WTC11 (cell line): ENCODE measurements at regions not wholly inside any gene's neighbourhood (a gene's known extent, or its start where the extent isn't known, plus 50 kb on each side); places are given as distances from the start of the nearest gene placed in this dataset.

Source experiments
- ATAC-seq: fragments of 200-7000 bp; cut with Tn5 transposase; 2 replicates; pipeline ENCODE4 v1.10.0; 2021; ENCODE audit warnings: mild to moderate bottlenecking, moderate library complexity
- CTCF ChIA-PET: fragments of 300-600 bp; sonication (Branson Sonifier 250); formaldehyde crosslinking; loops from one replicate; lab custom pipeline; 2021; ENCODE audit warnings: antibody characterized with exemption; lab: Charles Lee
- POLR2A ChIA-PET: fragments of 350-600 bp; sonication (Branson Sonifier 250); formaldehyde crosslinking; loops from one replicate; lab custom pipeline; 2021; ENCODE audit warnings: antibody characterized with exemption; lab: Charles Lee
- DNase-seq: peaks from one replicate; pipeline ENCODE4 v3.0.0; 2021; ENCODE audit warnings: low spot score
- H3K27ac Mint-ChIP-seq: 2 replicates; pipeline ENCODE4 v1.8.0; 2021; ENCODE audit warnings: mixed read lengths
- H3K27me3 Mint-ChIP-seq: 2 replicates; pipeline ENCODE4 v1.8.0; 2021; ENCODE audit warnings: low read depth, mild to moderate bottlenecking, moderate library complexity, mixed read lengths
- H3K36me3 Mint-ChIP-seq: 2 replicates; pipeline ENCODE4 v1.8.0; 2021; ENCODE audit warnings: mixed read lengths
- H3K4me1 Mint-ChIP-seq: 2 replicates; pipeline ENCODE4 v1.8.0; 2022; ENCODE audit warnings: mixed read lengths
- H3K4me3 Mint-ChIP-seq: 2 replicates; pipeline ENCODE4 v1.8.0; 2021; ENCODE audit warnings: mild to moderate bottlenecking, moderate library complexity, mixed read lengths
- H3K9me3 Mint-ChIP-seq: 2 replicates; pipeline ENCODE4 v1.8.0; 2021; ENCODE audit warnings: mixed read lengths
- AFF4 ChIP-seq: sonication (generic); formaldehyde crosslinking; IDR thresholded peaks from 2 replicates; pipeline ENCODE4 v1.8.1; 2023; ENCODE audit warnings: mild to moderate bottlenecking, missing genetic modification reagents, borderline replicate concordance
- CBFB ChIP-seq: sonication (generic); formaldehyde crosslinking; IDR thresholded peaks from 2 replicates; pipeline ENCODE4 v1.8.1; 2022; ENCODE audit warnings: mild to moderate bottlenecking, low read depth, missing genetic modification reagents
- ESRRA ChIP-seq: sonication (generic); formaldehyde crosslinking; IDR thresholded peaks from 2 replicates; pipeline ENCODE4 v1.8.1; 2022; ENCODE audit warnings: mild to moderate bottlenecking, missing genetic modification reagents, borderline replicate concordance
- GABPB1 ChIP-seq: sonication (generic); formaldehyde crosslinking; IDR thresholded peaks from 2 replicates; pipeline ENCODE4 v1.8.1; 2023; ENCODE audit warnings: mild to moderate bottlenecking, missing genetic modification reagents
- GTF2I ChIP-seq: fragments of 250-450 bp; sonication (Bioruptor Pico); conservative IDR thresholded peaks from 2 replicates; pipeline ENCODE4 v1.4.0; 2021; ENCODE audit warnings: mild to moderate bottlenecking
- HMGXB4 ChIP-seq: sonication (generic); formaldehyde crosslinking; IDR thresholded peaks from 2 replicates; pipeline ENCODE4 v1.8.1; 2023; ENCODE audit warnings: mild to moderate bottlenecking, moderate library complexity, missing genetic modification reagents
- IRF1 ChIP-seq: sonication (generic); formaldehyde crosslinking; IDR thresholded peaks from 2 replicates; pipeline ENCODE4 v1.8.0; 2023; ENCODE audit warnings: missing genetic modification reagents
- MXD4 ChIP-seq: fragments of 250-450 bp; sonication (Bioruptor Pico); IDR thresholded peaks from 2 replicates; pipeline ENCODE4 v1.8.0; 2021; ENCODE audit warnings: mild to moderate bottlenecking, moderate library complexity, borderline replicate concordance
- NFE2L1 ChIP-seq: sonication (generic); formaldehyde crosslinking; IDR thresholded peaks from 2 replicates; pipeline ENCODE4 v1.8.1; 2023; ENCODE audit warnings: missing genetic modification reagents
- NFYB ChIP-seq: sonication (generic); formaldehyde crosslinking; conservative IDR thresholded peaks from 2 replicates; pipeline ENCODE4 v1.8.0; 2022; ENCODE audit warnings: low read depth, missing genetic modification reagents
- TEAD1 ChIP-seq: sonication (generic); formaldehyde crosslinking; IDR thresholded peaks from 2 replicates; pipeline ENCODE4 v1.8.0; 2022; ENCODE audit warnings: mild to moderate bottlenecking, missing genetic modification reagents
- TEAD4 ChIP-seq: sonication (generic); formaldehyde crosslinking; IDR thresholded peaks from 2 replicates; pipeline ENCODE4 v1.8.0; 2022; ENCODE audit warnings: mild to moderate bottlenecking, missing genetic modification reagents
- ZMAT4 ChIP-seq: fragments of 250-450 bp; sonication (Bioruptor Pico); IDR thresholded peaks from 2 replicates; pipeline ENCODE4 v1.9.0; 2021; ENCODE audit warnings: mild to moderate bottlenecking
- ZNF138 ChIP-seq: sonication (generic); formaldehyde crosslinking; conservative IDR thresholded peaks from 2 replicates; pipeline ENCODE4 v1.8.1; 2022; ENCODE audit warnings: mild to moderate bottlenecking, moderate library complexity, missing genetic modification reagents
- ZNF219 ChIP-seq: sonication (generic); formaldehyde crosslinking; IDR thresholded peaks from 2 replicates; pipeline ENCODE4 v1.8.0; 2023; ENCODE audit warnings: missing genetic modification reagents, mild to moderate bottlenecking, borderline replicate concordance
- ZNF232 ChIP-seq: sonication (generic); formaldehyde crosslinking; IDR thresholded peaks from 2 replicates; pipeline ENCODE4 v1.8.0; 2022; ENCODE audit warnings: mild to moderate bottlenecking, missing genetic modification reagents
- ZNF263 ChIP-seq: sonication (generic); formaldehyde crosslinking; IDR thresholded peaks from 2 replicates; pipeline ENCODE4 v1.8.1; 2022; ENCODE audit warnings: low read depth, mild to moderate bottlenecking, moderate library complexity, missing genetic modification reagents
- ZNF512 ChIP-seq: sonication (generic); formaldehyde crosslinking; IDR thresholded peaks from 2 replicates; pipeline ENCODE4 v1.8.1; 2022; ENCODE audit warnings: missing genetic modification reagents, borderline replicate concordance
- ZNF532 ChIP-seq: fragments of 250-450 bp; sonication (Bioruptor Pico); IDR thresholded peaks from 2 replicates; pipeline ENCODE4 v1.9.0; 2021; ENCODE audit warnings: mild to moderate bottlenecking, borderline replicate concordance
- TF ChIP-seq, protein P1 (sequence below): fragments of 250-450 bp; sonication (Bioruptor Pico); IDR thresholded peaks from 2 replicates; pipeline ENCODE4 v2.1.2; 2022; ENCODE audit warnings: mild to moderate bottlenecking, moderate library complexity
- TF ChIP-seq, protein P2 (sequence below): sonication (generic); formaldehyde crosslinking; IDR thresholded peaks from 2 replicates; pipeline ENCODE4 v1.8.1; 2023; ENCODE audit warnings: mild to moderate bottlenecking, missing genetic modification reagents, moderate library complexity

DNA sequence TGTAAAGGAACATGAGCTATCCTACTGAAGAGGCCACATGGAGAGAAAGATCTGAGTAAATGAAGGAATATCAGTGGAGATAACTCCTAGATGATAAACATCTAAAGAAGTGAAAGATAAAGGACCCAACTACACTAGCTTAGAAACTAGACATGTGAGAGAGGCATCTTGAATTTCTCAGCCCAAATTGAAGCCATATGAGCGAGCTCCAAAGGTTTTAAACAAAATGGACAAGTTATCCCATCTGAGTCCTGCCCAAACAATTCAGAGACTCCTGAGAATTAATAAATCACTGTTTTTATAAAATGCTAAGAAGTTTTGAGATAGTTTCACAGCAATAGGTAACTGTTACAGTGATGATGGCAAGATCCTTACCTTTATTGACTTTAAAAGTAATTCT is 438.9 kb downstream of the NAV3 start:
- no peaks in the 10 kb centered on the region for H3K27me3 Mint-ChIP-seq
- DNase-seq (no peak), ATAC-seq (no peak)
- no peaks in the 10 kb centered on the region for H3K36me3 Mint-ChIP-seq
- H3K27ac Mint-ChIP-seq: no peak overlapping the region
- ChIA-PET POLR2A (interaction anchor here (0.5 to 1.1 kb wide), 2 partner anchors 16 to 49 kb away, joined by 3 read pairs; no protein-coding TSS in a partner anchor), CTCF (no interaction called here)
- peaks cover 6% of the 10 kb centered on the region for H3K4me1 Mint-ChIP-seq
- peaks cover 9% of the 10 kb centered on the region for H3K9me3 Mint-ChIP-seq
- TF ChIP-seq, protein P1, sequence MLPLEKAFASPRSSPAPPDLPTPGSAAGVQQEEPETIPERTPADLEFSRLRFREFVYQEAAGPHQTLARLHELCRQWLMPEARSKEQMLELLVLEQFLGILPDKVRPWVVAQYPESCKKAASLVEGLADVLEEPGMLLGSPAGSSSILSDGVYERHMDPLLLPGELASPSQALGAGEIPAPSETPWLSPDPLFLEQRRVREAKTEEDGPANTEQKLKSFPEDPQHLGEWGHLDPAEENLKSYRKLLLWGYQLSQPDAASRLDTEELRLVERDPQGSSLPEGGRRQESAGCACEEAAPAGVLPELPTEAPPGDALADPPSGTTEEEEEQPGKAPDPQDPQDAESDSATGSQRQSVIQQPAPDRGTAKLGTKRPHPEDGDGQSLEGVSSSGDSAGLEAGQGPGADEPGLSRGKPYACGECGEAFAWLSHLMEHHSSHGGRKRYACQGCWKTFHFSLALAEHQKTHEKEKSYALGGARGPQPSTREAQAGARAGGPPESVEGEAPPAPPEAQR (CRISPR knock-in tag): no peak
- no peak for TF ChIP-seq TEAD1 (CRISPR knock-in tag)
- TF ChIP-seq HMGXB4 (CRISPR knock-in tag): no peak
- TF ChIP-seq ESRRA (CRISPR knock-in tag): no peak
- no peak for TF ChIP-seq ZNF138 (CRISPR knock-in tag)
- no peak for TF ChIP-seq ZNF219 (CRISPR knock-in tag)
- no peak for TF ChIP-seq ZNF532 (CRISPR knock-in tag)
- no peak for TF ChIP-seq ZNF232 (CRISPR knock-in tag)
- TF ChIP-seq MXD4: no peak
- no peak for TF ChIP-seq ZNF263
- TF ChIP-seq NFE2L1 (CRISPR knock-in tag): no peak
- no peak for TF ChIP-seq CBFB (CRISPR knock-in tag)
- TF ChIP-seq ZNF512 (CRISPR knock-in tag): no peak
- H3K4me3 Mint-ChIP-seq: no peak overlapping the region

GRCh38 chr12:78271546-78271945 is 440.9 kb downstream of the NAV3 start:
- POLR2A ChIA-PET: no interaction called here
- ATAC-seq: no peak
- Mint-ChIP-seq H3K27me3 (no peaks in the 10 kb centered on the region), H3K9me3 (peaks cover 9% of the 10 kb centered on the region), H3K4me1 (no peaks in the 10 kb centered on the region), H3K4me3 (no peak overlapping the region), H3K27ac (no peak overlapping the region), H3K36me3 (no peaks in the 10 kb centered on the region)
- no peak for DNase-seq
- CTCF ChIA-PET: no interaction called here
- no peak for TF ChIP-seq GTF2I (CRISPR knock-in tag)
- TF ChIP-seq NFYB: no peak
- TF ChIP-seq, protein P2, sequence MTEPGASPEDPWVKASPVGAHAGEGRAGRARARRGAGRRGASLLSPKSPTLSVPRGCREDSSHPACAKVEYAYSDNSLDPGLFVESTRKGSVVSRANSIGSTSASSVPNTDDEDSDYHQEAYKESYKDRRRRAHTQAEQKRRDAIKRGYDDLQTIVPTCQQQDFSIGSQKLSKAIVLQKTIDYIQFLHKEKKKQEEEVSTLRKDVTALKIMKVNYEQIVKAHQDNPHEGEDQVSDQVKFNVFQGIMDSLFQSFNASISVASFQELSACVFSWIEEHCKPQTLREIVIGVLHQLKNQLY (CRISPR knock-in tag): no peak
- TF ChIP-seq TEAD4 (CRISPR knock-in tag): no peak
- TF ChIP-seq ZNF263: no peak
- no peak for TF ChIP-seq GABPB1 (CRISPR knock-in tag)
- no peak for TF ChIP-seq IRF1
- no peak for TF ChIP-seq ZMAT4 (CRISPR knock-in tag)
- TF ChIP-seq AFF4: no peak
